Astrocyte of the spinal cord (primary cell): ENCODE measurements at regions not wholly inside any gene's neighbourhood (a gene's known extent, or its start where the extent isn't known, plus 50 kb on each side); places are given as distances from the start of the nearest gene placed in this dataset.

Source experiments
- DNase-seq: peaks from one replicate; pipeline ENCODE4 v3.0.0; 2011; ENCODE audit warnings: low read depth, low spot score
- H3K4me3 ChIP-seq: 2 replicates; pipeline ENCODE4 v1.5.1; 2011; ENCODE audit warnings: low read depth, mild to moderate bottlenecking, low read length, moderate library complexity
- CTCF ChIP-seq: IDR thresholded peaks from 2 replicates; pipeline ENCODE4 v1.5.1; 2012; ENCODE audit warnings: low read depth, mild to moderate bottlenecking, low read length, inconsistent platforms
- in situ Hi-C: cut with HindIII; loops from 2 replicates; pipeline ENCODE4 v1.10.0; 2017; ENCODE audit warnings: low sequenced_read_pairs

GRCh38 chr13:74409551-74409950 is 275.3 kb upstream of the KLF12 start:
- no peak for TF ChIP-seq CTCF
- H3K4me3 ChIP-seq = no peak overlapping the region
- in situ Hi-C loops = no loop called here
- no peak for DNase-seq

GRCh38 chr13:74406420-74406819 is 272.2 kb upstream of the KLF12 start:
- in situ Hi-C loops = no loop called here
- H3K4me3 ChIP-seq = no peak overlapping the region
- TF ChIP-seq CTCF = no peak
- DNase-seq = no peak

- H3K4me3 ChIP-seq = no peak overlapping the region
- no peak for TF ChIP-seq CTCF
- in situ Hi-C loops = no loop called here
- DNase-seq = no peak
These were observed 264.4 kb upstream of the KLF12 start for GRCh38 chr13:74398599-74398998.

- peak; percentile 14 for DNase-seq
- TF ChIP-seq CTCF = no peak
- H3K4me3 ChIP-seq = no peak overlapping the region
- in situ Hi-C loops = no loop called here
These were observed 254.9 kb upstream of the KLF12 start for GRCh38 chr13:74389056-74389455.

GRCh38 chr13:74388626-74389025 is 254.4 kb upstream of the KLF12 start:
- TF ChIP-seq CTCF = no peak
- DNase-seq = no peak
- no peak overlapping the region for H3K4me3 ChIP-seq
- in situ Hi-C loops = no loop called here

GRCh38 chr13:74372511-74372910 is 238.3 kb upstream of the KLF12 start:
- peak; percentile 68 for DNase-seq
- in situ Hi-C loops = no loop called here
- TF ChIP-seq CTCF = no peak
- no peak overlapping the region for H3K4me3 ChIP-seq

GRCh38 chr13:74367193-74367592 is 233.0 kb upstream of the KLF12 start:
- in situ Hi-C loops = no loop called here
- TF ChIP-seq CTCF = no peak
- no peak for DNase-seq
- no peak overlapping the region for H3K4me3 ChIP-seq
